ENCODE measurements at regions not wholly inside any gene's neighbourhood (a gene's known extent, or its start where the extent isn't known, plus 50 kb on each side); places are given as distances from the start of the nearest gene placed in this dataset.

DNA sequence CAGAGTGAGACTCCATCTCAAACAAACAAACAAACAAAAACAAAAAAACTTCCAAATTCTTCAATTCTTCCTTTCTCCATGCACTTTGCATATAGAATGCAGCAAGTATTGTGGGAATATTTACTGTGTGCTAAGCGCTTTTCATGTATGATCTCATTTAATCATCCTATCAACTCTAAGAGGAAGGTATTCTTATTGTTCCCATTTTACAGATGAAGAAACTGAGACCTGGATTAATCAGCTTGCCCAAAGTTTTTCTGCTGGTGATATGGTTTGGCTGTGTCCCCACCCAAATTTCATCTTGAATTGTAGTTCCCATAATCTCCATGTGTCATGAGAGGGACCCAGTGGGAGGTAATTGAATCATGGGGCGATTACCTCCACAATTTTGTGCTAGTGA lies 56.6 kb upstream of the KCNG1 start:
- ChIA-PET POLR2A (no interaction called here), CTCF (no interaction called here)
- DNase-seq (ENCODE audit: low read depth, low spot score) = no peak
- no peak overlapping the region for H3K4me3 ChIP-seq (ENCODE audit: low read depth, low read length)
- TF ChIP-seq, protein P1, sequence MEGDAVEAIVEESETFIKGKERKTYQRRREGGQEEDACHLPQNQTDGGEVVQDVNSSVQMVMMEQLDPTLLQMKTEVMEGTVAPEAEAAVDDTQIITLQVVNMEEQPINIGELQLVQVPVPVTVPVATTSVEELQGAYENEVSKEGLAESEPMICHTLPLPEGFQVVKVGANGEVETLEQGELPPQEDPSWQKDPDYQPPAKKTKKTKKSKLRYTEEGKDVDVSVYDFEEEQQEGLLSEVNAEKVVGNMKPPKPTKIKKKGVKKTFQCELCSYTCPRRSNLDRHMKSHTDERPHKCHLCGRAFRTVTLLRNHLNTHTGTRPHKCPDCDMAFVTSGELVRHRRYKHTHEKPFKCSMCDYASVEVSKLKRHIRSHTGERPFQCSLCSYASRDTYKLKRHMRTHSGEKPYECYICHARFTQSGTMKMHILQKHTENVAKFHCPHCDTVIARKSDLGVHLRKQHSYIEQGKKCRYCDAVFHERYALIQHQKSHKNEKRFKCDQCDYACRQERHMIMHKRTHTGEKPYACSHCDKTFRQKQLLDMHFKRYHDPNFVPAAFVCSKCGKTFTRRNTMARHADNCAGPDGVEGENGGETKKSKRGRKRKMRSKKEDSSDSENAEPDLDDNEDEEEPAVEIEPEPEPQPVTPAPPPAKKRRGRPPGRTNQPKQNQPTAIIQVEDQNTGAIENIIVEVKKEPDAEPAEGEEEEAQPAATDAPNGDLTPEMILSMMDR (IDR thresholded peaks at IDR 0.05; ENCODE audit: insufficient read depth, low read length, missing control alignments) = no peak

DNA sequence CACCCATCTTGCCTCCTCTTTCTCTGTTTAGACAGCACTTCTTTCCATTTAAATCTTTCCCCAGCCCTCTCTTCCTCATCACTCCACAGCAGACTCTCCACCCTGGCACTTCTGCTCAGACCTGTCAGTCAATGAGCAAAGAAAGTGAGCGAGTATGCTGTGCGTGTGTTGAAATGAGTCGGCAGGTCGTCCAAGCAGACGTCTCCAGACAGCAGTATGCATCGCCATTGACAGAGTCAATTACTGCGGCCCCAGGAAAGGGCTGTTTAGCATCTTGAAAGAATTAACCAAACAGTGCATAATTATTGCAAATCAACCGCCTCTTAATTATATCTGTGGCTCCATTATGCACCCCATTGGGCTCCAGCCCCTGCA lies 54.8 kb upstream of the KCNG1 start:
- POLR2A ChIA-PET = no interaction called here
- TF ChIP-seq, protein P1 (IDR thresholded peaks at IDR 0.05; ENCODE audit: insufficient read depth, low read length, missing control alignments) = no peak
- no peak for DNase-seq (ENCODE audit: low read depth, low spot score)
- CTCF ChIA-PET = no interaction called here
- no peak overlapping the region for H3K4me3 ChIP-seq (ENCODE audit: low read depth, low read length)

DNA sequence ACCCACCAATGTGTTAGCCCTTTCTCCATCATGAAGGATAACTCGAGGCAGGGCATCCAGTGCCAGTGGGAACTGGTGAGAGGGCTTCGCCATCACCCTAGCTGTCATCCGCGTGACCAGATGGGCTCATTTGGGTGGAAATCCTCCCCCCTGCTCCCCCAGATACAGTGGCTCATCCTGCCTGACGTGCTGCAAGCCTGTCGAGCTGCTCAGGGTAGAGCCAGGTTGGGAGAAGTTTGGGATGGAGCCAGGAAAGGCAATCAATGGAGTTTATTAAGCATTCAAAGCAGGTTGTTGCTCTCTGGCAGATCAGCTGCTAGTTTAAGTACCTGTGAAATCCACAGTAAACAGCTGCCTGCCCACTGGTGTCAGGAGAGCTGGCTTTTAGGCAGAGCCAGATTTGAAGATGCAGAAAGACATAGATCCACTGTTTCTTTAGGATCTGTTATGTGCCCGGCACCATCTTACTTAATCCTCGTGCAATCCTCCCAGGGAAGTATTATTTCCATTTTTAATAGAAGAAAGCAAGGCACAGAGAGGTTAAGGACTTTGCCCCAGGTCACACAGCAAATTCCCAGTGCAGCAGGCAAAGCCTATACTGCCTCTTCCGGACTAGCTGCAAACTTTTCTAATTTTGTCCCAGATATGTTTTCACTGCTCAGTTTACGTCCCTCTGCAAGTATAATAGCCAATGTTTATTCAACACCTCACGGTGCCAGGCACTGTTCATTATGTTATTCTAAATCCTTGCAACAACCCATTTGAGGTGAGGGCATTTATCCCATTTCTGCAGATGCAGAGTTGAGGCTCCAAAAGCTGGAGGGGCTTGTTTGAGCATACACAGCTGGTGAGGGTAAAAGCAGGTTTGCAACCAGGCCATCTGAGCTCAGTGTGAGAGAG lies 54.1 kb upstream of the KCNG1 start:
- TF ChIP-seq, protein P1 (IDR thresholded peaks at IDR 0.05; ENCODE audit: insufficient read depth, low read length, missing control alignments) = no peak
- H3K4me3 ChIP-seq (ENCODE audit: low read depth, low read length) = no peak overlapping the region
- CTCF ChIA-PET = no interaction called here
- POLR2A ChIA-PET = no interaction called here
- DNase-seq (ENCODE audit: low read depth, low spot score) = no peak

DNA sequence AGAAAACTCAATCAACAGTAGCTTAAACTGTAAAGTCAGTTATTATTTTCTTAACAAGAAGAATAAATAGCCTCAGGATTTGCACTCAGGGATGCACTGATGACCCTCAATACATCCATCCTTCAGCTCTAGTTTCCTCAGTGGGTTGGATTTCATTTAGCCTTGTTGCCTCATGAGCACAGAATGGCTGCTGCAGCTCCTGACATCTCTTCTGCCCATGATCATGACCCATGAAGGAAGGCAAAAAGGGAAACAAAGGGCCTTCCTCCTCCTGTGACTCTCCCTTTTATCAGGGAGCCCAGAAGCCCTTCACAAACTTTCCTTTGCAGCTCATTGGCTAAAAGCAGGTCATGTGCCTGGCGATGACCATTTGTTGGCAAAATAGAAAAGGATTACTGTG lies 51.2 kb upstream of the KCNG1 start:
- TF ChIP-seq, protein P1 (IDR thresholded peaks at IDR 0.05; ENCODE audit: insufficient read depth, low read length, missing control alignments) = no peak
- H3K4me3 ChIP-seq (ENCODE audit: low read depth, low read length) = no peak overlapping the region
- DNase-seq (ENCODE audit: low read depth, low spot score) = no peak
- ChIA-PET CTCF (interaction anchor here (1.2 kb wide), 1 partner anchor 58 kb away, joined by 3 read pairs; no protein-coding TSS in a partner anchor), POLR2A (no interaction called here)

Data from AG04449 (cell line).